ENCODE measurements at regions not wholly inside any gene's neighbourhood (a gene's known extent, or its start where the extent isn't known, plus 50 kb on each side); places are given as distances from the start of the nearest gene placed in this dataset.
"Not testable (repeated sequence)": the region's sequence is repeated elsewhere in the genome, so short reads cannot be mapped to it uniquely, and the experiment has no call there.

- no peak for DNase-seq (ENCODE audit: low spot score in 2 of 2)
- in situ Hi-C loops (cut with MboI; ENCODE audit: low sequenced_read_pairs), result no loop called here
- H3K9me3 ChIP-seq, result 0 out of 2 replicates have a peak, but pooled peaks cover 3% of the 10 kb centered on the region
- H3K4me3 ChIP-seq, result no peak overlapping the region
- H3K36me3 ChIP-seq (replicated peaks), result no peaks in the 10 kb centered on the region
- no peaks in the 10 kb centered on the region for H3K4me1 ChIP-seq
- no peaks in the 10 kb centered on the region for H3K27me3 ChIP-seq (ENCODE audit: low read depth)
Measured at GRCh38 chr10:125249948-125250347, 89.6 kb upstream of the CTBP2 start.

DNA sequence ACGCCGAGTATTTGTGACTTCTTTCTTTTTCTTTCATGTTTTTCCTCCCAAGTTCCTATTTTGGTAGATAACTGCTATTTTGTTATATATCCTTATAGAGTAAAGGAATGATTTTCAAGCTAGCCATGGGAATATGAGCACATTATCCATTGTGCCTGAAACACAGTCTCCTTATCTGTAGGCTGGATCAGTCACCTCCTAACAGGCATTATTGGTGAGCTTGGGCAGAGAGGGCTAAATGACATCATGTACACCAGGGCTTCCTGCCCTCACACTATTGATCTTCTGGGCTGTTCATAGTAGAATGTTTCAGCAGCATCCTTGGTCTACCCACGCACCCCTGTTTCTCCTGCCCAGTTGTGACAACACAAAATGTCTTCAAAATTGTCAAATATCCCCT is 88.1 kb upstream of the CTBP2 start:
- no peak overlapping the region for H3K4me3 ChIP-seq
- DNase-seq (ENCODE audit: low spot score in 2 of 2), result no peak
- H3K36me3 ChIP-seq (replicated peaks), result no peaks in the 10 kb centered on the region
- no peaks in the 10 kb centered on the region for H3K27me3 ChIP-seq (ENCODE audit: low read depth)
- no peaks in the 10 kb centered on the region for H3K4me1 ChIP-seq
- in situ Hi-C loops (cut with MboI; ENCODE audit: low sequenced_read_pairs), result no loop called here
- 0 out of 2 replicates have a peak, but pooled peaks cover 3% of the 10 kb centered on the region for H3K9me3 ChIP-seq

GRCh38 chr10:125247576-125247975 is 87.2 kb upstream of the CTBP2 start:
- H3K9me3 ChIP-seq, result 0 out of 2 replicates have a peak, but pooled peaks cover 3% of the 10 kb centered on the region
- in situ Hi-C loops (cut with MboI; ENCODE audit: low sequenced_read_pairs), result no loop called here

DNA sequence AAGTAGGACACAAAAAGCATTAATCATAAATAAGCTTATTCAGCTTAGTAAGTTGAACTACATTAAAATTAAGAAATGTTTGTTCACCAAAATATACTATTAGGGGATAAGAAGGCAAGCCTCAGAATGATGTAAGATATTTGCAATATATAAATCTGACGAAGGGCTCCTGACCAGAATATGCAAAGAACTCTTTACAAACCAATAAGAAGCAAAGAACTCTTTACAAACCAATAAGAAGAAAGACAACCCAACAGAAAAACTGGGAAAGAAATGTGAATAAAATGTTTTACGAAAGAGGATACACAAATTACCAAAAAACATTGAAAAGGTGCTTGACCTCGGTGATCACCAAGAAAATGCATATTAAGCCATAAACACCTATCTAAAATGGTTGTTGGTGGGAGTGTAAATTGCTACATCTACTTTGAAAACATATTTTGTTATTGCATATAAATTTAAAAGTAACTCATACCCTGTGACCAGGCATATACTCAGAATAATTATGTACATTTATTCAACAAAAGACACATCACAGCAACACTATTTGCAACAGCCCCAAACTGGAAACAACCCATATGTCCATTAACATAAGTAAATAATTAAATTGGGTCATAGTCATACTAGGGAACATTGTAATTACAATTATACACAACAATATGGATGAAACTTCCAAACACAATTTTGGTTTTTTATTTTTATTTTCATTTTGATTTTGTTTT is 83.3 kb upstream of the CTBP2 start:
- Histone ChIP-seq H3K4me1 (no peaks in the 10 kb centered on the region), H3K9me3 (no peaks in the 10 kb centered on the region), H3K36me3 (replicated peaks) (no peaks in the 10 kb centered on the region), H3K27me3 (ENCODE audit: low read depth) (no peaks in the 10 kb centered on the region), H3K4me3 (no peak overlapping the region)
- DNase-seq (ENCODE audit: low spot score in 2 of 2), result no peak
- in situ Hi-C loops (cut with MboI; ENCODE audit: low sequenced_read_pairs), result no loop called here

More at GRCh38 chr10:125247576-125247975, 87.2 kb upstream of the CTBP2 start:
- no peak for DNase-seq (ENCODE audit: low spot score in 2 of 2)
- Histone ChIP-seq H3K4me3 (no peak overlapping the region), H3K36me3 (replicated peaks) (no peaks in the 10 kb centered on the region), H3K27me3 (ENCODE audit: low read depth) (no peaks in the 10 kb centered on the region), H3K4me1 (no peaks in the 10 kb centered on the region)

GRCh38 chr10:125238682-125239081 is 78.3 kb upstream of the CTBP2 start:
- Histone ChIP-seq H3K27me3 (ENCODE audit: low read depth) (no peaks in the 10 kb centered on the region), H3K4me1 (no peaks in the 10 kb centered on the region), H3K9me3 (no peaks in the 10 kb centered on the region), H3K36me3 (replicated peaks) (no peaks in the 10 kb centered on the region), H3K4me3 (no peak overlapping the region)
- in situ Hi-C loops (cut with MboI; ENCODE audit: low sequenced_read_pairs), result no loop called here
- DNase-seq (ENCODE audit: low spot score in 2 of 2), result no peak

DNA sequence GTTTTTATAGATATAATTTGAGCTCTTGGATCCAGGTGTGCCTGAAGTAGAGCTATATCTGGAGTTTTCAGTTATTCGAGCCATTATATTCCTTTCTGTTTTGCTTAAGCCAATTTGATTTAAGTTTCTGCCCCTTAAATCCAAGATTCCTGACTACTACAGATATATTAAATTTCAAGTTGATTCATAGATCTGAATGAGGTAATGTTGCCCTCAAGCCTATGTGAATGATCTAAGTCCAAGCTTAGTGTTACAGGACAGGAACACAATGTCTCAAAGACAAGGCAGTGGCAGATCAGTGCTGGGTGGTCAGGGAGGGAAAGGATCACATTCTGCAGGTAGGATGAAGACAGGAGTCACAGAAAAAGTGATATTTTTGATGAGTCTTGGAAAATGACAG is 75.7 kb upstream of the CTBP2 start:
- no peak for DNase-seq (ENCODE audit: low spot score in 2 of 2)
- in situ Hi-C loops (cut with MboI; ENCODE audit: low sequenced_read_pairs), result no loop called here

DNA sequence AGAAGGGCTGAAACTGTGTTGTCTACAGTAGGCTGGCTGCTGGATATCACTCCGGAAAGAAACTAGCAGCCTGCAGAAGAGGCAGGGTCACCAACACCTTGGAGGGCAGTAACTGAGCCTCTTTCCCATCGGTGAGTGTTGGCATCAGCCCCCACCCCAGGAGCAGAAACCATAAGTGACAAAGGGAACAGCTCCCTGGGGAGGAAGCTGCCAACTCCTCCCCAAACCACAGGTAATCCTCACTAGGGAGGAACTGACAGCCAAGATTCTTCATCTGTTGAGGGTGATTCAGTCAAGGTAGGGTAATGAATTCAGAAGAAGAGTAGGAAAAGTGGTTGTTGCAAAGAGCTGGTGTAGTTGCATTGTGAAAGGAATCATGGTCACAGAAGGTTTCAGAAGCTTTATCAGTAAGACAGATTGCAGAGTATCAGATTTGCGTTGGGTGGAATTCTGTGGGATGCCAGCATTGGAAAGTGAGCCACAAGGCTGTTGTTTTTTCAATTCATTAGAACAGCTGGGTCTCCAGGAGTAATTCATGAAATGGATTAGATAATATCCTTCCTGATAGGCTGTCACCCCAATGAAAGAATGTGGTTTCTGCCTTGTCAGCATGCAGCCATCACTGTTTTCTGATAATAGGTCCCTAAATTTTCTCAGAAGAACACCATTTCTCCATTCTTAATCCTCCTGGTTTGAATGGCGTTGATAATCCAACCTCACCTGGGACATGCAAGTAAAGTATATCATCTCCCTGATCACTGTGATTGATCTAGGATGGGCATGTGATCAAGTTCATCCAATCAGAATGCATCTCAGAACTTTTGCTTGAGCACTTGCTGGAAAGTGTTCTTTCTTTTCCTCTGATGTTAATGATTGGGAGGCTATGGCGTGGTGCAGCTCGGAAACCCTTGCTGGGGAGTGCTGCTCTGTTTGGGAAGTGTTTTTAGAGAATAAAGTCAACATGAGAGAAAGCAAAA is 75.0 kb upstream of the CTBP2 start:
- Histone ChIP-seq H3K27me3 (ENCODE audit: low read depth) (no peaks in the 10 kb centered on the region), H3K36me3 (replicated peaks) (no peaks in the 10 kb centered on the region), H3K4me1 (no peaks in the 10 kb centered on the region), H3K4me3 (no peak overlapping the region), H3K9me3 (no peaks in the 10 kb centered on the region)
- in situ Hi-C loops (cut with MboI; ENCODE audit: low sequenced_read_pairs), result no loop called here
- no peak for DNase-seq (ENCODE audit: low spot score in 2 of 2)

More for the DNA sequence above, 75.7 kb upstream of the CTBP2 start:
- H3K36me3 ChIP-seq (replicated peaks), result no peaks in the 10 kb centered on the region
- no peak overlapping the region for H3K4me3 ChIP-seq
- H3K27me3 ChIP-seq (ENCODE audit: low read depth), result no peaks in the 10 kb centered on the region
- H3K9me3 ChIP-seq, result no peaks in the 10 kb centered on the region
- H3K4me1 ChIP-seq, result no peaks in the 10 kb centered on the region

- DNase-seq (ENCODE audit: low spot score in 2 of 2); in situ Hi-C loops (cut with MboI; ENCODE audit: low sequenced_read_pairs); H3K36me3 ChIP-seq (replicated peaks): not testable (repeated sequence)
Measured at GRCh38 chr10:125234576-125234975, 74.2 kb upstream of the CTBP2 start.

GRCh38 chr10:125233726-125234125 is 73.4 kb upstream of the CTBP2 start:
- H3K27me3 ChIP-seq (ENCODE audit: low read depth), result no peaks in the 10 kb centered on the region
- in situ Hi-C loops (cut with MboI; ENCODE audit: low sequenced_read_pairs), result no loop called here
- no peaks in the 10 kb centered on the region for H3K9me3 ChIP-seq
- DNase-seq (ENCODE audit: low spot score in 2 of 2), result no peak
- no peaks in the 10 kb centered on the region for H3K36me3 ChIP-seq (replicated peaks)
- H3K4me3 ChIP-seq, result no peak overlapping the region
- no peaks in the 10 kb centered on the region for H3K4me1 ChIP-seq

More at GRCh38 chr10:125234576-125234975, 74.2 kb upstream of the CTBP2 start:
- H3K4me3 ChIP-seq; H3K4me1 ChIP-seq; H3K9me3 ChIP-seq; H3K27me3 ChIP-seq (ENCODE audit: low read depth): not testable (repeated sequence)

DNA sequence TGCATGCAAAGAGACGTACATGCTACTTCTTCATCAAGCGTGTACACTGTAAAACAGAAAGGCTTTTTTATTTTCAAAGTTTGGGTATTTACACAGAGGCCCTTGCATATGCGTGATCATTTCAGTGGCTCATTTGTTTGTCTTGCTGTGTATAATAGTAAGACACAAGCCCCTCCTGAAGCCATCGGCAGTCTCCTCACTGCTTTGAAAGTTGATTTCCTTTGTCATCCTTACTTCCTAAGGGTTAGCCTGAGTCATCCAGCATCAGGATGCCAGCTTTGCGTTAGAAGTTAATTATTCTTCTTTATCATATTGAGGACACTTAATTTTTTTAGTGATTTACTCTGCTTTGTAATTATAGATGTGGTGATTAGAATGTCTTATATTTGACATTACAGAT is 72.5 kb upstream of the CTBP2 start:
- in situ Hi-C loops (cut with MboI; ENCODE audit: low sequenced_read_pairs), result no loop called here
- no peak for DNase-seq (ENCODE audit: low spot score in 2 of 2)
- Histone ChIP-seq H3K9me3 (no peaks in the 10 kb centered on the region), H3K27me3 (ENCODE audit: low read depth) (no peaks in the 10 kb centered on the region), H3K4me1 (no peaks in the 10 kb centered on the region), H3K4me3 (no peak overlapping the region), H3K36me3 (replicated peaks) (no peaks in the 10 kb centered on the region)

DNA sequence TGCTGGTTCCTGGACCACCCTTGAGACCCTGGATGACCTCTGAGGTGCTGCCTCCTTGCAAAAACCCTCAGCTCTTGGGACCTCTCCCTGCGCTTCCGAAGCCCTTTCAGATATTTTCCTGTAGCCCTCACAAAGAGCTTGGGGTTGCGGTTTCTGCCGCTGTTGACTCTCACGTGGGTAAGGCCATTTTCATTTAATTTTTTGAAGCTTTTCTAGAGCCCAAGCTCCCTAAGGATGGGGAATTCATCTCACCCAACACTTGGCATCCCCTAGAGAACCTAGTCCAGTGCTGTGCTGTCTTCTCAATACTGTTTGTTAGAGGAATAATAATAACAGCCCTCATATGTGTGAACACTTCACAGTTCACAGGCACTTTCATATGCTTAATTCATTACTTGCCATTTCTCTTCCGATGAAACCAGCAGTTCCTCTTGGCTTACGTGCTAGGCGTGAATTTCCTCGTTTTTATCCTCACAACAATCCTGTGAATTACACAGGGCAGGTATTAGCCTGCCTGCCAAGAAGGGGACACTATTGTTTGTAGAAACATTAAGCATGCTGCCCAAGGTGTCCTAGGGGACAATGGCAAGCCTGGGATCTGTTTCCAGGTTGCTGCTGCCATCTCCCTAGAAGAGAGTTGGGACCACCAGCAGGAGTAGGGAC is 71.6 kb upstream of the CTBP2 start:
- H3K36me3 ChIP-seq (replicated peaks), result no peaks in the 10 kb centered on the region
- DNase-seq (ENCODE audit: low spot score in 2 of 2), result no peak
- in situ Hi-C loops (cut with MboI; ENCODE audit: low sequenced_read_pairs), result no loop called here
- H3K4me1 ChIP-seq, result no peaks in the 10 kb centered on the region
- no peak overlapping the region for H3K4me3 ChIP-seq
- H3K9me3 ChIP-seq, result no peaks in the 10 kb centered on the region
- H3K27me3 ChIP-seq (ENCODE audit: low read depth), result no peaks in the 10 kb centered on the region

DNA sequence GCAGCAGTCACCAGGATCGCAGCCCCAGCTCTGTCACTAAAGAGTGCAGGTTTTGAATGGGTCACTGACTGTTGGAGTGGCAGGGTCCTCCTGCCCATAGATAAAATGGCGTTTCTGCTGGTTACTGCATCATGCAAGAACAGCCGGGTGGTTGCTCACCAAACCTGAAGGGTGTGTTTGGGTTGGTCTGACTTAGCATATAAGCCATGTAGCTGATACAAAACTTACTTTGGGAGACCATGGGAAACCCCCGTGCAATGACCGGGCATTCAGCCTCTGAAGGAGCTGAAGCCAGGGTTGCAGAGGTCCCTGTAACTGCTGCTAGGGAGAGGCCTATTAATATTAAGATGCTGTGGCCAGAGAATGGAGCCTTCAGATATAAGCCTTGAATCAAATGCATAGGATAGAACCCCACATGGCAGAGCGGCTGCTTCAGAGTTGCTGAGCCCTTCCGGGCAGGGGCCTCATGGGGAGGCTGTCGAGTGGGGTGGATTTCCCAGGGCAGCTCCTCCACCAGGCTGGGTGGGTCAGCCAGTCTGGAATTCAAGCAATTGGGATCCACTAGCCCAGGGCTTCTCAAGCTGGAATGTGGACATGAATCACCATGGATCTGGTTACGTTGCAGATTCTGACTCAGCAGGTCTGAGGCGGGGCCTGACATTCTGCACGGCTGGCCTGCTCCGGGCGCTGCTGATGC is 70.9 kb upstream of the CTBP2 start:
- Histone ChIP-seq H3K4me3 (no peak overlapping the region), H3K36me3 (replicated peaks) (no peaks in the 10 kb centered on the region), H3K27me3 (ENCODE audit: low read depth) (no peaks in the 10 kb centered on the region), H3K4me1 (no peaks in the 10 kb centered on the region), H3K9me3 (no peaks in the 10 kb centered on the region)
- in situ Hi-C loops (cut with MboI; ENCODE audit: low sequenced_read_pairs), result no loop called here
- no peak for DNase-seq (ENCODE audit: low spot score in 2 of 2)

GRCh38 chr10:125230251-125230650 is 69.9 kb upstream of the CTBP2 start:
- in situ Hi-C loops (cut with MboI; ENCODE audit: low sequenced_read_pairs), result no loop called here
- no peak for DNase-seq (ENCODE audit: low spot score in 2 of 2)
- H3K4me3 ChIP-seq, result no peak overlapping the region
- no peaks in the 10 kb centered on the region for H3K36me3 ChIP-seq (replicated peaks)
- H3K27me3 ChIP-seq (ENCODE audit: low read depth), result no peaks in the 10 kb centered on the region
- peaks cover 6% of the 10 kb centered on the region; the same call in 1 of the 2 replicates for H3K4me1 ChIP-seq
- H3K9me3 ChIP-seq, result no peaks in the 10 kb centered on the region
